ENCODE measurements at regions not wholly inside any gene's neighbourhood (a gene's known extent, or its start where the extent isn't known, plus 50 kb on each side); places are given as distances from the start of the nearest gene placed in this dataset.

- TF ChIP-seq ZBTB33 (IDR thresholded peaks at IDR 0.05): no peak
- TF ChIP-seq ATF3 (IDR thresholded peaks at IDR 0.05): no peak
- H3K9ac ChIP-seq (ENCODE audit: low read depth in 1 of 2, low read length in 2 of 2): no peak overlapping the region
- no peak overlapping the region for H3K4me3 ChIP-seq (ENCODE audit: low read depth in 1 of 3, low read length in 3 of 3)
- H3K27me3 ChIP-seq (ENCODE audit: control insufficient read depth in 4 of 4, insufficient read depth in 4 of 4, low read length in 3 of 4): no peaks in the 10 kb centered on the region
- no peaks in the 10 kb centered on the region for H3K9me3 ChIP-seq (ENCODE audit: control insufficient read depth in 4 of 4, low read length in 3 of 4)
- H3K36me3 ChIP-seq (ENCODE audit: control insufficient read depth in 4 of 4, insufficient read depth in 3 of 4, low read depth in 1 of 4, low read length in 3 of 4): no peaks in the 10 kb centered on the region
- WGBS: 73% methylated on average over 5 of the region's 5 CpGs
- no peak for DNase-seq (ENCODE audit: low spot score)
- no peaks in the 10 kb centered on the region for H3K4me1 ChIP-seq (ENCODE audit: control insufficient read depth in 4 of 4, insufficient read depth in 4 of 4, low read length in 3 of 4)
- no peak overlapping the region for H3K27ac ChIP-seq (ENCODE audit: low read depth in 1 of 2, low read length in 2 of 2)
Measured at GRCh38 chr12:88406905-88407304, 173.4 kb downstream of the KITLG start.

- Histone ChIP-seq H3K27me3 (ENCODE audit: control insufficient read depth in 4 of 4, insufficient read depth in 4 of 4, low read length in 3 of 4) (no peaks in the 10 kb centered on the region), H3K4me1 (ENCODE audit: control insufficient read depth in 4 of 4, insufficient read depth in 4 of 4, low read length in 3 of 4) (peaks cover 1 to 10% (median 8%) of the 10 kb centered on the region in 4 donors), H3K4me3 (ENCODE audit: low read depth in 1 of 3, low read length in 3 of 3) (no peak overlapping the region), H3K9me3 (ENCODE audit: control insufficient read depth in 4 of 4, low read length in 3 of 4) (no peaks in the 10 kb centered on the region), H3K27ac (ENCODE audit: low read depth in 1 of 2, low read length in 2 of 2) (no peak overlapping the region), H3K9ac (ENCODE audit: low read depth in 1 of 2, low read length in 2 of 2) (no peak overlapping the region), H3K36me3 (ENCODE audit: control insufficient read depth in 4 of 4, insufficient read depth in 3 of 4, low read depth in 1 of 4, low read length in 3 of 4) (no peaks in the 10 kb centered on the region)
- TF ChIP-seq FOXA2 (IDR thresholded peaks at IDR 0.05): no peak
- no peak for TF ChIP-seq ATF3 (IDR thresholded peaks at IDR 0.05)
- TF ChIP-seq HNF4A (conservative IDR thresholded peaks at IDR 0.05): no peak
- no peak for TF ChIP-seq YY1 (IDR thresholded peaks at IDR 0.05)
- no peak for TF ChIP-seq HNF4G (IDR thresholded peaks at IDR 0.05)
- TF ChIP-seq TAF1 (conservative IDR thresholded peaks at IDR 0.05): no peak
- no peak for TF ChIP-seq SP1 (IDR thresholded peaks at IDR 0.05)
- no peak for TF ChIP-seq NR2F2 (IDR thresholded peaks at IDR 0.05)
- no peak for TF ChIP-seq RXRA (IDR thresholded peaks at IDR 0.05)
- no peak for TF ChIP-seq FOXA1 (IDR thresholded peaks at IDR 0.05)
- TF ChIP-seq REST (IDR thresholded peaks at IDR 0.05): no peak
- no peak for TF ChIP-seq CTCF (IDR thresholded peaks at IDR 0.05; ENCODE audit: low read depth, low read length, missing input control)
- no peak for TF ChIP-seq MAX (IDR thresholded peaks at IDR 0.05)
- TF ChIP-seq JUND (IDR thresholded peaks at IDR 0.05): no peak
- no peak for TF ChIP-seq GABPA (IDR thresholded peaks at IDR 0.05 in 1 of 2, conservative IDR thresholded peaks at IDR 0.05 in 1 of 2)
- no peak for DNase-seq (ENCODE audit: low spot score)
Measured at GRCh38 chr12:88408823-88409222, 171.4 kb downstream of the KITLG start.

Data from liver (tissue), 8 donors.